Spleen (tissue), 3 donors: ENCODE measurements at regions not wholly inside any gene's neighbourhood (a gene's known extent, or its start where the extent isn't known, plus 50 kb on each side); places are given as distances from the start of the nearest gene placed in this dataset.

Experiments used
- POLR2A ChIP-seq, 3 donors: fragments of 450-650 bp; IDR thresholded peaks; one replicate each; pipeline ENCODE4 v1.5.1; 2017; ENCODE audit warnings: antibody characterized with exemption in 3 of 3, mild to moderate bottlenecking in 1 of 3
- POLR2AphosphoS5 ChIP-seq, 3 donors: sonication (generic); formaldehyde crosslinking; IDR thresholded peaks; one replicate each; pipeline ENCODE4 v1.5.1; 2017; ENCODE audit warnings: antibody characterized with exemption in 3 of 3

GRCh38 chr19:32201211-32201610 lies 144.2 kb upstream of the ZNF507 start:
- TF ChIP-seq POLR2A (IDR thresholded peaks at IDR 0.05), result no peak
- no peak for TF ChIP-seq POLR2AphosphoS5 (IDR thresholded peaks at IDR 0.05)
